A673 (cell line): ENCODE measurements at regions not wholly inside any gene's neighbourhood (a gene's known extent, or its start where the extent isn't known, plus 50 kb on each side); places are given as distances from the start of the nearest gene placed in this dataset.
"Not testable (repeated sequence)": the region's sequence is repeated elsewhere in the genome, so short reads cannot be mapped to it uniquely, and the experiment has no call there.

Experiments
- BruUV-seq: library from RNA; stranded (reverse); fragments of 400-500 nt; replicated peaks from 2 replicates; lab custom pipeline; 2021; lab: Mats Ljungman, UMichigan
- CTCF ChIA-PET: fragments of 300-600 bp; sonication (Branson Sonifier 250); formaldehyde crosslinking; loops from one replicate; lab custom pipeline; 2022; ENCODE audit warnings: antibody characterized with exemption; lab: Charles Lee
- POLR2A ChIA-PET: fragments of 300-600 bp; sonication (Branson Sonifier 250); formaldehyde crosslinking; loops from one replicate; lab custom pipeline; 2022; ENCODE audit warnings: antibody characterized with exemption; ENCODE audit not compliant: low non-redundant PET; lab: Charles Lee
- DNase-seq: peaks from one replicate; pipeline ENCODE4 v3.0.0-alpha.2; 2015; ENCODE audit warnings: low spot score
- H3K27ac ChIP-seq: fragments of 200-600 bp; sonication (generic); 2 replicates; pipeline ENCODE4 v1.5.1; 2016; ENCODE audit warnings: mixed run types, low read depth, mild to moderate bottlenecking, mixed read lengths, antibody characterized with exemption, low read length; ENCODE audit not compliant: poor library complexity, severe bottlenecking
- H3K27me3 ChIP-seq: fragments of 200-600 bp; sonication (generic); replicated peaks from 2 replicates; pipeline ENCODE4 v1.6.1; 2017; ENCODE audit warnings: mixed run types, low read depth, mild to moderate bottlenecking, mixed read lengths, antibody characterized with exemption, low read length; ENCODE audit not compliant: insufficient read depth, poor library complexity
- H3K36me3 ChIP-seq: fragments of 200-600 bp; sonication (generic); 2 replicates; pipeline ENCODE4 v1.6.1; 2016; ENCODE audit warnings: mixed run types, mild to moderate bottlenecking, mixed read lengths, antibody characterized with exemption, low read length; ENCODE audit not compliant: insufficient read depth, poor library complexity, severe bottlenecking
- H3K4me1 ChIP-seq: fragments of 200-600 bp; sonication (generic); 2 replicates; pipeline ENCODE4 v1.6.1; 2017; ENCODE audit warnings: mixed run types, mild to moderate bottlenecking, mixed read lengths, antibody characterized with exemption, low read length; ENCODE audit not compliant: insufficient read depth, poor library complexity, severe bottlenecking
- H3K4me3 ChIP-seq: fragments of 200-600 bp; sonication (generic); 2 replicates; pipeline ENCODE4 v1.5.1; 2016; ENCODE audit warnings: low read depth, mixed run types, mild to moderate bottlenecking, mixed read lengths, low read length; ENCODE audit not compliant: poor library complexity, severe bottlenecking
- H3K9me3 ChIP-seq: fragments of 200-600 bp; sonication (generic); 2 replicates; pipeline ENCODE4 v1.6.1; 2016; ENCODE audit warnings: mixed run types, low read depth, mild to moderate bottlenecking, mixed read lengths, antibody characterized with exemption, low read length; ENCODE audit not compliant: poor library complexity, severe bottlenecking
- CTCF ChIP-seq: fragments of 300-800, 200-600 bp; sonication (generic); conservative IDR thresholded peaks from 2 replicates; pipeline ENCODE4 v1.5.1; 2017; ENCODE audit warnings: low read depth, mild to moderate bottlenecking, antibody characterized with exemption, low read length, moderate library complexity, mixed read lengths
- EZH2 ChIP-seq: fragments of 200-600 bp; sonication (generic); IDR thresholded peaks from 2 replicates; pipeline ENCODE4 v1.6.1; 2017; ENCODE audit warnings: borderline replicate concordance, low read depth, mild to moderate bottlenecking, mixed read lengths, antibody characterized with exemption, low read length; ENCODE audit not compliant: poor library complexity, severe bottlenecking
- intact Hi-C: fragments of 100-400 bp; cut with micrococcal nuclease; formaldehyde crosslinking; loops from one replicate; pipeline ENCODE4 v1.10.0; 2022; ENCODE audit not compliant: unreplicated experiment

DNA sequence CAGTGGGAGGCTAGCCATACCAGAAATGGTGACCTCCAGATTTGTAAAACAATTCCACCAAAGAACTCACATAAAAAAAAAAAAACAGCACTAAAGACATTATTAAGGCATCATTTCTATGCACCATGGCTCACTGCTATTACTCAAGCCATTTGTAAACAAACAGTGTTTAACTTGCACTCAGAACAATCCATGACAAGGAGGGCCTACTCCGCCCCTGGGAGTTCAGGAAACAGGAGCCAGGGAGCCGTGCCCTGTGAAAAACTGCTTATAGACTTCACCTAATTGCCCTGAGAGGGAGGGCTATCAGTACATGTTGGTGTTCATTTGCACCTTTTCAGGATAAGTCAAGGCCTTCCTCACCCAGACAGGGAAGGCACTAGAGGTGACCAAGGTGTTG, 103.2 kb downstream of the ZNF429 start:
- ChIA-PET CTCF (no interaction called here), POLR2A (no interaction called here)
- Histone ChIP-seq H3K36me3 (no peaks in the 10 kb centered on the region), H3K9me3 (peaks cover 17% of the 10 kb centered on the region), H3K4me1 (no peaks in the 10 kb centered on the region), H3K27me3 (no peaks in the 10 kb centered on the region), H3K4me3 (no peak overlapping the region), H3K27ac (no peak overlapping the region)
- no peak for TF ChIP-seq EZH2
- intact Hi-C loops = no loop called here
- BruUV-seq = no TSS peak
- DNase-seq = no peak

- Histone ChIP-seq H3K27ac (no peak overlapping the region), H3K4me3 (no peak overlapping the region), H3K9me3 (peaks cover 17% of the 10 kb centered on the region), H3K36me3 (no peaks in the 10 kb centered on the region), H3K4me1 (no peaks in the 10 kb centered on the region), H3K27me3 (no peaks in the 10 kb centered on the region)
- BruUV-seq = no TSS peak
- ChIA-PET POLR2A (no interaction called here), CTCF (no interaction called here)
- TF ChIP-seq EZH2 (no peak), CTCF (no peak)
- intact Hi-C loops = no loop called here
- no peak for DNase-seq
Measured at GRCh38 chr19:21607449-21607848, 102.0 kb downstream of the ZNF429 start.

GRCh38 chr19:21607011-21607410, 101.6 kb downstream of the ZNF429 start:
- H3K36me3 ChIP-seq, intact Hi-C loops, H3K4me1 ChIP-seq, H3K27ac ChIP-seq, CTCF ChIA-PET, H3K4me3 ChIP-seq, BruUV-seq, POLR2A ChIA-PET, DNase-seq, H3K27me3 ChIP-seq: not testable (repeated sequence)
- H3K9me3 ChIP-seq = peaks cover 17% of the 10 kb centered on the region

DNA sequence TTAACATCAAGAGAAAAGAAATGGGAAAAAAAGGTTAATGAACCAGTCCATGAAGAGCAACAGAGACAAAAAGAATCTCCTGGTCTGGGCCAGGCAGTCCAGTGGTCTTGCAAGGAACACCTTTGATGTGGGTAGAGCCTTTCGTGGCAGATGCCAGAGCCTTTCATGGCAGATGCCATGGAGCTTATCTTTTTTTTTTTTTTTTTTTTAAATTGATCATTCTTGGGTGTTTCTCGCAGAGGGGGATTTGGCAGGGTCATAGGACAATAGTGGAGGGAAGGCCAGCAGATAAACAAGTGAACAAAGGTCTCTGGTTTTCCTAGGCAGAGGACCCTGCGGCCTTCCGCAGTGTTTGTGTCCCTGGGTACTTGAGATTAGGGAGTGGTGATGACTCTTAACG, 100.9 kb downstream of the ZNF429 start:
- intact Hi-C loops, BruUV-seq, H3K36me3 ChIP-seq, POLR2A ChIA-PET, H3K27ac ChIP-seq, H3K27me3 ChIP-seq, H3K4me3 ChIP-seq, CTCF ChIA-PET, H3K4me1 ChIP-seq, DNase-seq: not testable (repeated sequence)
- H3K9me3 ChIP-seq = peaks cover 17% of the 10 kb centered on the region
